A549 (cell line): ENCODE measurements at regions not wholly inside any gene's neighbourhood (a gene's known extent, or its start where the extent isn't known, plus 50 kb on each side); places are given as distances from the start of the nearest gene placed in this dataset.

ENCODE experiments used
- ATAC-seq, 2 experiments: fragments of 200-7000 bp in 1 of 2; fragments of >200 bp in 1 of 2; cut with Nextera tagmentation in 1 of 2; cut with Tn5 transposase in 1 of 2; 3 replicates each; pipeline versions ENCODE4 v1.8.0 to v1.9.1; 2018 to 2020; ENCODE audit warnings: mild to moderate bottlenecking in 1 of 2, moderate library complexity in 1 of 2
- CTCF ChIA-PET: fragments of 300-600 bp; sonication (Branson Sonifier 250); formaldehyde crosslinking; extraction: SDS; loops from one replicate; lab custom pipeline; 2021; ENCODE audit warnings: antibody characterized with exemption, inconsistent platforms; lab: Yijun Ruan, JAX
- POLR2A ChIA-PET: fragments of 350-600 bp; formaldehyde crosslinking; extraction: SDS; loops from one replicate; lab custom pipeline; 2021; ENCODE audit warnings: antibody characterized with exemption, inconsistent platforms; lab: Yijun Ruan, JAX
- DNase-seq, 2 experiments: peaks; one replicate each; pipeline versions ENCODE4 v3.0.0 to v3.0.0-alpha.2; 2011 to 2016; ENCODE audit warnings: low read depth in 1 of 2, low spot score in 1 of 2
- FAIRE-seq: peaks from 2 replicates; lab custom pipeline; 2011; peaks lifted over from hg19 to GRCh38; lab: Jason Lieb, UNC
- H3K27ac ChIP-seq, 2 experiments: fragments of >200 bp; sonication (Bioruptor Twin); formaldehyde crosslinking; 3 replicates each; pipeline ENCODE4 v1.5.1; 2016 to 2017
- H3K4me1 ChIP-seq: fragments of >200 bp; sonication (Bioruptor Twin); formaldehyde crosslinking; 3 replicates; pipeline ENCODE4 v1.6.1; 2016
- H3K4me2 ChIP-seq: fragments of >200 bp; sonication (Bioruptor Twin); formaldehyde crosslinking; 3 replicates; pipeline ENCODE4 v1.6.1; 2016
- H3K4me3 ChIP-seq: fragments of >200 bp; sonication (Bioruptor Twin); formaldehyde crosslinking; 3 replicates; pipeline ENCODE4 v1.5.1; 2016
- H3K9me3 ChIP-seq: fragments of >200 bp; sonication (Bioruptor Twin); formaldehyde crosslinking; 3 replicates; pipeline ENCODE4 v1.6.1; 2016
- CBX8 ChIP-seq: fragments of 200-600 bp; sonication (generic); IDR thresholded peaks from 2 replicates; pipeline ENCODE4 v1.6.1; 2016
- CHD4 ChIP-seq: fragments of 200-600 bp; sonication (generic); IDR thresholded peaks from 2 replicates; pipeline ENCODE4 v1.6.1; 2016; ENCODE audit warnings: antibody characterized with exemption, mild to moderate bottlenecking, borderline replicate concordance
- FOXS1 ChIP-seq: fragments of 250-450 bp; sonication (Bioruptor Pico); IDR thresholded peaks from 2 replicates; pipeline ENCODE4 v1.5.0; 2020; ENCODE audit warnings: mild to moderate bottlenecking, moderate library complexity
- GATA3 ChIP-seq: IDR thresholded peaks from 2 replicates; pipeline ENCODE4 v1.6.1; 2012; ENCODE audit warnings: borderline replicate concordance
- HES2 ChIP-seq: fragments of >200 bp; sonication (Bioruptor Twin); formaldehyde crosslinking; IDR thresholded peaks from 2 replicates; pipeline ENCODE4 v1.6.1; 2016
- HOXB13 ChIP-seq: fragments of 250-450 bp; sonication (Bioruptor Pico); IDR thresholded peaks from 2 replicates; pipeline ENCODE4 v1.5.0; 2020; ENCODE audit warnings: low read depth, mild to moderate bottlenecking, moderate library complexity
- JUNB ChIP-seq: fragments of >200 bp; sonication (Bioruptor Twin); formaldehyde crosslinking; IDR thresholded peaks from 2 replicates; pipeline ENCODE4 v1.6.1; 2016
- KDM1A ChIP-seq: fragments of 200-600 bp; sonication (generic); IDR thresholded peaks from 2 replicates; pipeline ENCODE4 v1.6.1; 2016; ENCODE audit warnings: low read depth, mild to moderate bottlenecking
- MAX ChIP-seq: IDR thresholded peaks from 2 replicates; pipeline ENCODE4 v1.6.1; 2012
- MYC ChIP-seq: IDR thresholded peaks from 2 replicates; pipeline ENCODE4 v1.6.1; 2012; ENCODE audit warnings: mild to moderate bottlenecking, inconsistent platforms, low read length, improper control_type of control experiment, borderline replicate concordance
- NPAS2 ChIP-seq: fragments of 250-450 bp; sonication (Bioruptor Pico); IDR thresholded peaks from 2 replicates; pipeline ENCODE4 v1.8.0; 2022; ENCODE audit warnings: mild to moderate bottlenecking, moderate library complexity, borderline replicate concordance
- RAD21 ChIP-seq, 2 experiments: fragments of >200 bp in 1 of 2; sonication (Bioruptor Twin) in 1 of 2; formaldehyde crosslinking in 1 of 2; IDR thresholded peaks in 1 of 2; conservative IDR thresholded peaks in 1 of 2; 2 replicates in 1 of 2; 3 replicates in 1 of 2; pipeline ENCODE4 v1.6.1; 2012 to 2018; ENCODE audit warnings: inconsistent platforms in 1 of 2
- REST ChIP-seq: fragments of 200-600 bp; sonication (generic); IDR thresholded peaks from 2 replicates; pipeline ENCODE4 v1.6.1; 2016; ENCODE audit warnings: antibody characterized with exemption, mild to moderate bottlenecking, moderate library complexity
- RFX5 ChIP-seq: fragments of 450-650 bp; IDR thresholded peaks from 2 replicates; pipeline ENCODE4 v1.7.1; 2014; ENCODE audit warnings: antibody characterized with exemption, mild to moderate bottlenecking, moderate library complexity
- SREBF2 ChIP-seq: fragments of 450-650 bp; IDR thresholded peaks from 2 replicates; pipeline ENCODE4 v1.6.1; 2014; ENCODE audit warnings: mild to moderate bottlenecking, moderate library complexity
- USF2 ChIP-seq: fragments of 450-650 bp; IDR thresholded peaks from 2 replicates; pipeline ENCODE4 v1.6.1; 2014; ENCODE audit warnings: antibody characterized with exemption
- ZNF302 ChIP-seq: fragments of 250-450 bp; sonication (Bioruptor Pico); IDR thresholded peaks from 2 replicates; pipeline ENCODE4 v1.9.0; 2021; ENCODE audit warnings: inconsistent platforms, mild to moderate bottlenecking, moderate library complexity
- ZSCAN20 ChIP-seq: fragments of 250-450 bp; sonication (Bioruptor Pico); IDR thresholded peaks from 2 replicates; pipeline ENCODE4 v1.8.0; 2022; ENCODE audit warnings: mild to moderate bottlenecking, moderate library complexity
- WGBS: methylation state at CpG from one replicate; pipeline ENCODE4 v1.1.6; 2017; ENCODE audit errors: missing lambda C conversion rate; 5-methylcytosine and 5-hydroxymethylcytosine counted together

- DNase-seq (no peak), ATAC-seq (no peak), FAIRE-seq (no peak)
- WGBS, result 82% methylated on average over 11 of the region's 11 CpGs
- ChIA-PET POLR2A (no interaction called here), CTCF (interaction anchor here (1.1 kb wide), 1 partner anchor 20 kb away, joined by 3 read pairs; no protein-coding TSS in a partner anchor)
- H3K9me3 ChIP-seq, result no peaks in the 10 kb centered on the region
- no peak overlapping the region for H3K27ac ChIP-seq
- H3K4me1 ChIP-seq, result no peaks in the 10 kb centered on the region
- H3K4me3 ChIP-seq, result no peak overlapping the region
- H3K4me2 ChIP-seq, result no peak overlapping the region
- TF ChIP-seq NPAS2 (CRISPR knock-in tag), result no peak
- no peak for TF ChIP-seq ZSCAN20 (CRISPR knock-in tag)
- TF ChIP-seq FOXS1 (CRISPR knock-in tag), result no peak
- no peak for TF ChIP-seq MYC
- TF ChIP-seq HES2, result no peak
- TF ChIP-seq MAX, result no peak
- no peak for TF ChIP-seq USF2
- TF ChIP-seq CBX8, result no peak
- no peak for TF ChIP-seq GATA3
- no peak for TF ChIP-seq REST
These were observed 335.2 kb downstream of the FBXO15 start for GRCh38 chr18:73812423-73812822.

GRCh38 chr18:73807551-73808192 lies 340.0 kb downstream of the FBXO15 start:
- H3K4me1 ChIP-seq, result no peaks in the 10 kb centered on the region
- no peak for TF ChIP-seq MAX
- no peak for TF ChIP-seq REST
- TF ChIP-seq RAD21 (conservative IDR thresholded peaks at IDR 0.05 in 1 of 2, IDR thresholded peaks at IDR 0.05 in 1 of 2), result no peak
- no peak for TF ChIP-seq JUNB
- TF ChIP-seq HOXB13, result no peak
- TF ChIP-seq RFX5, result no peak
- no peak for TF ChIP-seq SREBF2
- no peak for TF ChIP-seq CHD4
- no peak for TF ChIP-seq KDM1A
- TF ChIP-seq ZNF302 (CRISPR knock-in tag), result no peak
- TF ChIP-seq USF2, result no peak
- H3K9me3 ChIP-seq, result no peaks in the 10 kb centered on the region
- H3K4me2 ChIP-seq, result no peak overlapping the region
- DNase-seq, result no peak
- no peak for ATAC-seq
- no peak overlapping the region for H3K4me3 ChIP-seq
- ChIA-PET CTCF (no interaction called here), POLR2A (no interaction called here)
- no peak overlapping the region for H3K27ac ChIP-seq
- FAIRE-seq, result no peak
- 58% methylated on average over 4 of the region's 4 CpGs for WGBS
